Mucosa of descending colon (tissue), 3 donors: ENCODE measurements at regions not wholly inside any gene's neighbourhood (a gene's known extent, or its start where the extent isn't known, plus 50 kb on each side); places are given as distances from the start of the nearest gene placed in this dataset.

ENCODE experiments used
- ATAC-seq: fragments of 200-7000 bp; cut with Tn5 transposase; one replicate; pipeline ENCODE4 v1.9.1; 2020; ENCODE audit warnings: mild to moderate bottlenecking, moderate library complexity
- DNase-seq, 3 donors: peaks; one replicate each; pipeline ENCODE4 v3.0.0-alpha.2; 2020
- H3K36me3 ChIP-seq: fragments of 200-600 bp; one replicate; pipeline ENCODE4 v1.8.0; 2021; ENCODE audit warnings: low read depth, mild to moderate bottlenecking
- H3K4me1 ChIP-seq: fragments of 200-600 bp; one replicate; pipeline ENCODE4 v1.8.0; 2021; ENCODE audit warnings: low read depth, mild to moderate bottlenecking
- H3K4me3 ChIP-seq: fragments of 200-600 bp; one replicate; pipeline ENCODE4 v1.8.0; 2021; ENCODE audit warnings: mild to moderate bottlenecking
- H3K9me3 ChIP-seq: fragments of 200-600 bp; one replicate; pipeline ENCODE4 v1.8.0; 2021; ENCODE audit warnings: mild to moderate bottlenecking
- intact Hi-C, 2 donors: fragments of 100-400 bp; cut with DNase I in 1 of 2; cut with micrococcal nuclease in 1 of 2; formaldehyde crosslinking; loops; one replicate each; pipeline versions ENCODE4 v1.11.0 to v1.11.1; 2022; cut with DNase I, micrococcal nuclease
- TF ChIP-seq, protein P1 (sequence below): fragments of 200-600 bp; IDR thresholded peaks from one replicate; pipeline ENCODE4 v1.8.0; 2022; ENCODE audit warnings: antibody characterized with exemption, mild to moderate bottlenecking
- donor health status: DM: no; HTN: no; CAD: no; lungs with moderate emphysema.
- donor health status: DM: no; HTN: no; CAD: no.
- donor health status: DM: no; HTN: yes; CAD: no.

DNA sequence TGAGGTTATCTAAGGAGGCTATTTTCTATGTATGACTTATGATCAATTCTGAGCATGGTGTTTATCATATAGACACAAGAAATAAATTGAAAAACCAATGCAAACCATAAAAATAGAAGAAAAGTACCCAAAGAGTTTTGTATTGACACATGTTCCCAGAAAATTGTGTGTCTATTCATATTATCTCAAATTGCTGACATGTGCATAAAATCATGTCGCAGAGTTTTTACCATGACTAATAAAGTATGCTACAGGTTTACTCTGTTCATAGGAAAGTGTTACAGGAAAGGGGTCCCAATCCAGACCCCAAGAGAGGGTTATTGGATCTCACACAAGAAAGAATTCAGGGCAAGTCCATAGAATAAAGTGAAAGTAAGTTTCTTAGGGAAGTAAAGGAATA, 290.7 kb upstream of the NRXN1 start:
- TF ChIP-seq, protein P1, sequence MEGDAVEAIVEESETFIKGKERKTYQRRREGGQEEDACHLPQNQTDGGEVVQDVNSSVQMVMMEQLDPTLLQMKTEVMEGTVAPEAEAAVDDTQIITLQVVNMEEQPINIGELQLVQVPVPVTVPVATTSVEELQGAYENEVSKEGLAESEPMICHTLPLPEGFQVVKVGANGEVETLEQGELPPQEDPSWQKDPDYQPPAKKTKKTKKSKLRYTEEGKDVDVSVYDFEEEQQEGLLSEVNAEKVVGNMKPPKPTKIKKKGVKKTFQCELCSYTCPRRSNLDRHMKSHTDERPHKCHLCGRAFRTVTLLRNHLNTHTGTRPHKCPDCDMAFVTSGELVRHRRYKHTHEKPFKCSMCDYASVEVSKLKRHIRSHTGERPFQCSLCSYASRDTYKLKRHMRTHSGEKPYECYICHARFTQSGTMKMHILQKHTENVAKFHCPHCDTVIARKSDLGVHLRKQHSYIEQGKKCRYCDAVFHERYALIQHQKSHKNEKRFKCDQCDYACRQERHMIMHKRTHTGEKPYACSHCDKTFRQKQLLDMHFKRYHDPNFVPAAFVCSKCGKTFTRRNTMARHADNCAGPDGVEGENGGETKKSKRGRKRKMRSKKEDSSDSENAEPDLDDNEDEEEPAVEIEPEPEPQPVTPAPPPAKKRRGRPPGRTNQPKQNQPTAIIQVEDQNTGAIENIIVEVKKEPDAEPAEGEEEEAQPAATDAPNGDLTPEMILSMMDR, result no peak
- H3K4me3 ChIP-seq, result no peak overlapping the region
- DNase-seq, result no peak
- H3K4me1 ChIP-seq, result no peaks in the 10 kb centered on the region
- ATAC-seq, result no peak
- H3K36me3 ChIP-seq, result no peaks in the 10 kb centered on the region
- intact Hi-C loops, result no loop called here
- H3K9me3 ChIP-seq, result no peaks in the 10 kb centered on the region

DNA sequence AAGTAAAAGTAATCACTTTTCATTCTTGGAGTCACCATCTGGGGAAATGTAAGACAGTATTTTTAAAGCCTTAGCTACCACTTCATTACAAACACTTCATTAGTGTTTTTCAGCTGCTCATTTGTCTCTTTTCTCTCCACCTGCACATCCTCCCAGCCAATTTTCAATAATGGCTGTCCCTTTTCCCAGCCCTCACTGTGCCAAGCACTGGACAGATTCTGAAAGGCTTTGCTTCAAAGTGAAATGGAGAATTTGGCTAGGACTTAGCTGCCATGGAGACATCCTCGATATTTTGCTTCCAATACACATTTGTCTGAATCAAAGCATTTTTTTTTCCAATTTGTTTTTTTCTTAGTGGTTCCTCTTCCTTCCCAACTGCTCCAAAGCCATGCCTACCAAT, 272.4 kb upstream of the NRXN1 start:
- TF ChIP-seq, protein P1, result no peak
- Histone ChIP-seq H3K9me3 (no peaks in the 10 kb centered on the region), H3K4me3 (no peak overlapping the region), H3K4me1 (no peaks in the 10 kb centered on the region), H3K36me3 (no peaks in the 10 kb centered on the region)
- intact Hi-C loops, result no loop called here
- DNase-seq, result no peak
- ATAC-seq, result no peak

DNA sequence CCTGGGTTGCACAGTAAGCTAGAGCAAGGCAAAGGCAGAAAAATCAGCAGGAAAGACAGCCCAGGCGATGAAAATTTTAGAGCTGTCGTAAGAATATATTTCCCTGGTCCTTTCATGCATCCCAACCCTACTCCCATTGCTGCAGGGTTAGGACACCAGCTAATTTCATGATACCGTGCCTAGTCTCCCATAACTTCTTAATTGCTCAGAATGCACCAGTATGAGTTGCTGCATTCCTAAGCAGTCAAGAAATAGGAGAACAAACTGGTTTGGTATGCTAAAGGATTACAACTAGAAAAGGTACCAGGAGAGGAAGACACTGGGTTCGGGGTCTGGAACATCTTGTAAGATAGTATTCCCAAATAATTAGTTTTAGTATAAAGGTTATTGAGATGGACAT, 269.4 kb upstream of the NRXN1 start:
- no peak for ATAC-seq
- Histone ChIP-seq H3K4me1 (no peaks in the 10 kb centered on the region), H3K36me3 (no peaks in the 10 kb centered on the region)

DNA sequence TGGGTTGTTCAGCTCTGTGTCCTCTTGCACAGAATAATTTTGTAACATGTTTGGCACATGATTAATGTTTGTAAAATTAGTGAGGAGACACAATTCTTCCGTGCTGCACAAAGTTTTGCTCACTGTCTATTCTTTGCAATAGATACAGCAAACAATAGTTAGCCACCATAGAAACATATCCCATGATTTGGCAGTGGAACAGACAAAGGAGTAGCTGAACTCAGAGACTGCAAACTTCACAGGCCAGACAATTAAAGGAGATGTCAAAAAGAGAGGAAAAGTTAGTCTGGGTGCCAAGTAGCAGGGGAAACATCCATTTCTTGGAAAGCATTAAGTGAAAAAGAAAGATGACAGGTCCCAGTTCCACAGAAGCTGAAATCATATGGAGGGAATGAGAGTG, 267.4 kb upstream of the NRXN1 start:
- Histone ChIP-seq H3K4me3 (no peak overlapping the region), H3K9me3 (no peaks in the 10 kb centered on the region), H3K36me3 (no peaks in the 10 kb centered on the region), H3K4me1 (no peaks in the 10 kb centered on the region)
- DNase-seq (no peak), ATAC-seq (no peak)
- intact Hi-C loops, result no loop called here
- TF ChIP-seq, protein P1, result no peak

More for the DNA sequence above, 269.4 kb upstream of the NRXN1 start:
- no peak for DNase-seq
- TF ChIP-seq, protein P1, result no peak
- Histone ChIP-seq H3K4me3 (no peak overlapping the region), H3K9me3 (no peaks in the 10 kb centered on the region)
- intact Hi-C loops, result no loop called here

DNA sequence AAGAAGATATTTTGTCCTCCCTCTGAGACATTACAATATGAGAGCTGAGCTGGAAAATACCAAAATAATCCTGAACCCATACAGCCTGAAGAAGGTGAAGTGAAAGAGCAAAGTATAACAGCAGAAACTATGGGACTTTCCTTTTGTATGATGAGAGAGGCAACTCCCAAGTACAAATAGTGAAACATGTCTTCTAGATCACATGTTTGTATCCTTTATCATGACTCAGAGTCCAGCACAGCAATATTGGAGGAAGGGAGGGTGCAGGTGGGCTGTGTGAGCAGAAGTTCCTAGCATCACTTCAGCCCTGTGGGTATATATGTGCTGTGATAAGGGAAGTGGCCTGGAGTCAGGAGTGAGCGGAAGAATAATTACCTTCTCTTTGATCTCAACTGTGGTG, 265.6 kb upstream of the NRXN1 start:
- Histone ChIP-seq H3K4me1 (no peaks in the 10 kb centered on the region), H3K9me3 (no peaks in the 10 kb centered on the region), H3K36me3 (no peaks in the 10 kb centered on the region), H3K4me3 (no peak overlapping the region)
- ATAC-seq (no peak), DNase-seq (no peak)
- TF ChIP-seq, protein P1, result no peak
- intact Hi-C loops, result no loop called here

DNA sequence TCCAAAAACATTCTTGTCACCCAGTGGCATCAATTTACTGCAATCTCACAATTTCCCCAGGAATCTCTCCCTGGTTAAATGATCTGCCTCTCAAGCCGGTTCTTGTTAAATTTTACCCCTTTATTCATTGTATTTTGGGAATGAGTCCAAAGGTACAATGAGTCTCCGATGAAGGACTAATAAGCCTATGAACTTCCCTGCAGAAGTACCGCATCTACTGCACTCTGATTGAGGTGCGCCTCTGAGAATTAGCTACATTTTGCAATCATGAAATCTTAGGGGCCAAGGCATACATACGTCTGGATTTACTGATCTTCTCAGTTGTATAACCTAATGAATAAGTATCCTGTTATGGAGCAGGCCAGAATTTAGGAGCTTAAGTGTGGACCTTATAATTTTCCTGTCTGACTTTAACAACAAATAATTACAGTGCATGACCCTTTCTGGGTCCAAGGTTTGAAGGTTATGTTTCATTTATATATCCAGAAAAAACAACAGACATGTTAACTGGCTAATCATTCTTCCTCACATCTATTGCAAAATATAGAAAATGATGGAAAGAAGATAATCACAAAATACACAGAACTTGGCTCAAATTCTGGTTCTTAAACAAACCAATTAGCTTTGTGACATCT, 261.8 kb upstream of the NRXN1 start:
- intact Hi-C loops, result no loop called here
- Histone ChIP-seq H3K36me3 (no peaks in the 10 kb centered on the region), H3K4me3 (no peak overlapping the region), H3K9me3 (no peaks in the 10 kb centered on the region), H3K4me1 (no peaks in the 10 kb centered on the region)
- TF ChIP-seq, protein P1, result no peak
- ATAC-seq, result no peak
- no peak for DNase-seq
